GM21515 (cell line): ENCODE measurements at regions not wholly inside any gene's neighbourhood (a gene's known extent, or its start where the extent isn't known, plus 50 kb on each side); places are given as distances from the start of the nearest gene placed in this dataset.
"Not testable (repeated sequence)": the region's sequence is repeated elsewhere in the genome, so short reads cannot be mapped to it uniquely, and the experiment has no call there.

Experiments used
- ATAC-seq: cut with Tn5 transposase; IDR thresholded peaks from one replicate; pipeline ENCODE4 v1.9.1; 2021; ENCODE audit not compliant: unreplicated experiment

GRCh38 chr7:80082213-80082612 is 52.4 kb upstream of the GNAI1 start:
- ATAC-seq: no peak

GRCh38 chr7:80078886-80079285 is 55.7 kb upstream of the GNAI1 start:
- ATAC-seq: no peak

DNA sequence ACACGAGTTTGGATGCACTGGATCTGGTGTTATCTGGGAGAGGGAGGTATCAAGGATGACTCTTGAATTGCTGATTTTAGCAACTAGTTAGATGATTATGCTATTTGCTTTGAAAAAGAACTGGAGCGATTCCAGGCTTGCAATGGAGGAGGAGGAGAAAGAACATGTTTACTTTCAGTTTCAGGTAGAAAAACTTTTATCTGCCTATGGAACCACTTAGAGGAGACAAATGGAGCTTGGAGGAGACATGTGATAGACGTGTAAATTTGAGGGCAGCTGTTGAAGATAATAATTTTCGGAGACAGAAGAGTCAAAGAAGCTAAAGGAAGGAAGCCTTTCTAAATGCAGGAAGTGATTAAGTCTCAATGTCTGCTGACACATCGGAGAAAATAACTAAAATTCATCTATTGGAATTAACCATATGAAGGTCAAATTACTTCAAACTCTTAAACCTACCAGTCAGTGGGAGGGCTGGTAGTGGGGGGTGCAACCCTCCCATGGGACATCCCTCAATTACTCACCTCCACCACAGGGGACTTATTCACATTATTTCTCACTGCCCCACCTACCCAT is 56.4 kb upstream of the GNAI1 start:
- no peak for ATAC-seq

DNA sequence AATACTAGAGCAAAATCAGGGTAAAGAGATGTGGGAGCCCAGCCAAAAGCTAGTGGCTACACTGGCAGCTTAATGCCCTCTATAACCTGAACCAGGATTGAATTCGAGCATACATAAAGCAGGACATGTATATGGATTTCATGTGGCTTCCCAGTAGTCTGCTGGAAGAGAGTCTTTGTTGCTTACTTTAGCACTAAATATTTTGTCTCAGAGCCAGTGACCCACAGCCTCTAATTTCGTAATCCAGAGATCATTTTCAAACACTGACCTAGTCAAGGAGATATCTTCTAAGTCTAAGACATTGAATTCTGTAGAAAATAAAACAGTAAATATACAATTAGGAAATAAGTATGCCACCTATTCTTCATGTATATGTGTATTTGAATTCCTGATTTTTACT is 64.2 kb upstream of the GNAI1 start:
- ATAC-seq: no peak

DNA sequence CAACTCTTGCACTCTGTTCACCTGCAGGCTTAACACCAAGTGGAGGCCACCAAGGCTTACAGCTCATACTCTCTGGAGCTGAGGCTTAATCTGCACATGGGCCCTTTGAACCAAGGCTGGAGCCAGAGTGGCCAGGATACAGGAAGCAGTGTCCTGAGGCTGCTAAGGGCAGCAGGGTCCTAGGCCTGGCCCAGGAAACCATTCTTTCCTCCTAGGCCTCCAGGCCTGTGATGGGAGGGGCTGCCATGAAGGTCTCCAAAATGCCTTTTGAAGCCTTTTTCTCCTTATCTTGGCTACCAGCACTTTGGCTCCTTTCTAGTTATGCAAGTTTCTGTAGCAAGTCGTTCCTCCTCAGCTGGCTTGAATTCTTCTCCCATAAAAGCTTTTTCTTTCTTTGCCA is 68.0 kb upstream of the GNAI1 start:
- no peak for ATAC-seq

DNA sequence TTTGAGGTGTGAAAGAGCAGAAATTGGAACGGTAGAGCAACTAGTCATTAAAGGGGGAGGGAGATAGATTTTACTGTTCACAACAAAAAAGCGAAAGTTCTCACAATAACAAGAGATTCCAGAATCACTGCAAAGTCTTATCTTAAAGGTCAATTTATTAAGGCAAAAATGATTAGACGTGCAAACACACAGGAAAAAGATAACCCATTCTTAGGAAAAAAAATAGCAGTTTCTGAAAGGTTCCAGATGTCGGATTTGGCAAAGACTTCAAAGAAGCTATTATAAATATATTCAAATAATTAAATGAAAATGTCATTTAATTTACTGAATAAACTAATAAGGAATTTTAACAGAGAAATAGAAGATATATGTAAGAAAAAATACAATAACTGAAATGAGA is 70.8 kb upstream of the GNAI1 start:
- ATAC-seq: no peak

- no peak for ATAC-seq
Observed at GRCh38 chr7:80060218-80060806, 74.3 kb upstream of the GNAI1 start.

DNA sequence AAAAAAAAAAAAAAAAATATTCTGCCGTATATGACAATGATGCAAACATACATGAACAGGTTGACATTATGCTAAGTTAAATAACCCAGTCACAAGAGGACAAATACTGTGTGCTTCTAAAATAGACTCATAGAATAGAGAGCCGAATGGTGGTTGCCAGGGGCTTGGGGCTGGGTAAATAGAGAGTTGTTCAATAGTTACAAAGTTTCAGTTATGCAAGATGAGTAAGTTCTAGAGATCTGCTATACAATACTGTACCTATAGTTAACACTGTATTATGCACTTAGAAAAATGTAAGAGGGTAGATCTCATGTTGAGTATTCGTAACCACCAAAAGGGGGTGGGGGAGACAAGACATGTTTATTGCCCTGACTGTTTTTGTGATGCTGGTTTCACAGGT is 77.1 kb upstream of the GNAI1 start:
- ATAC-seq: no peak

- ATAC-seq: no peak
Observed at GRCh38 chr7:80054356-80054755, 80.3 kb upstream of the GNAI1 start.

- no peak for ATAC-seq
Observed at GRCh38 chr7:80053124-80053523, 81.5 kb upstream of the GNAI1 start.

DNA sequence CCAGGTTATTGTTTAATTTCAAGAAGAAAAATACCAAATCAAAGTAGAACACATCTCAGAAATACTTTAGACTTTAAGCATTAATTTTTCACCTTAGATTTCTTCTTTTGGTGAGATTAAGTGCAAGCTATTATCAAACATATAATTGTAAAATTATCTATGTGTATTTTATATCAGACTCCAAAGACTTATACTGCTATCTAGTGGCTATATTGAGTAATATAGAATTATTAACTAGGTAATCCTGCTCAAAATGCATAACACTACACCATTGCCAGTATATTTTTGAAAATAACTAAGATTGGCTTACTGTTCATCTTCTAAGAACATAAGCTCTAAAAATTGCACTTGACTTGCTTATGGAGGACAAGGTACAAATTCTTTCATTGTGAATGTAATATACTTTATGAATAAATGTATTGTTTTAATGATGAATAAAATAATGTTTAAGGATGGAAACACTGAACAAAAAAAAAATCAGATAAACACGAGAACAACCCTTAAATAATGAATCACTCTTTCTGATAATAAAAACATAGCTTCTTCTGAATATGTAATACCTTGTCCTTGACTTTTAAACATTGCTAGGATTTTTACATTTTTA is 86.7 kb upstream of the GNAI1 start:
- ATAC-seq: no peak

GRCh38 chr7:80047032-80047431 is 87.6 kb upstream of the GNAI1 start:
- no peak for ATAC-seq

GRCh38 chr7:80044796-80045195 is 89.8 kb upstream of the GNAI1 start:
- ATAC-seq: no peak

- ATAC-seq: no peak
Observed at GRCh38 chr7:80040752-80041151, 93.9 kb upstream of the GNAI1 start.

- ATAC-seq: no peak
Observed at GRCh38 chr7:80040335-80040734, 94.3 kb upstream of the GNAI1 start.

GRCh38 chr7:80039251-80039884 is 95.3 kb upstream of the GNAI1 start:
- no peak for ATAC-seq

GRCh38 chr7:80037689-80038088 is 96.9 kb upstream of the GNAI1 start:
- ATAC-seq: no peak

GRCh38 chr7:80036107-80036506 is 98.5 kb upstream of the GNAI1 start:
- ATAC-seq: no peak

- ATAC-seq: no peak
Observed at GRCh38 chr7:80028717-80029116, 105.9 kb upstream of the GNAI1 start.

DNA sequence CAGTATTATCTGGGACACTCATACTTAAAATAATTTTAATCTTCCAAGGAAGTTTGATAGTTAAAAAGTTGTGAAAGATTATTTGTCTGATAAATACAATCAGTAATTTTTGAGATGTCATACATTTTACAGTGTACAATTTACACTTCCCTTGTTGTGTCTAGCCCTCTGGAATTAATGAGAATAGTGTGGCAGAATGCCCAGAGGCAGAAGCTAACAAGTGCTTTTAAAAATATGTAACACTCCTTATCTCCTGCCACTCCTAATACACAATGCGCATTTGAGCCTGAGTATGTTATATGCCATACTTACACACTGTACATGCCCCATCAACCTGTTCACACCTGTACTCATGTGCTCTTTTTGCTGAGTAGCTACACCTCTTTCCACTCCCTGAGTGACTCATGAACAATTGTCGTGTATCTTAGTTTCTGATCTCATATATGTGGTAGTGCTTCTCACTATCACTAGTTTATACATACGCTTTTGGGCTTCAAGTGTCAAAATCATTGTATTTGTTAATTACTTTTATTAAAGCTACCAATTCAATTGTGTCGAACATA is 106.9 kb upstream of the GNAI1 start:
- ATAC-seq: no peak

DNA sequence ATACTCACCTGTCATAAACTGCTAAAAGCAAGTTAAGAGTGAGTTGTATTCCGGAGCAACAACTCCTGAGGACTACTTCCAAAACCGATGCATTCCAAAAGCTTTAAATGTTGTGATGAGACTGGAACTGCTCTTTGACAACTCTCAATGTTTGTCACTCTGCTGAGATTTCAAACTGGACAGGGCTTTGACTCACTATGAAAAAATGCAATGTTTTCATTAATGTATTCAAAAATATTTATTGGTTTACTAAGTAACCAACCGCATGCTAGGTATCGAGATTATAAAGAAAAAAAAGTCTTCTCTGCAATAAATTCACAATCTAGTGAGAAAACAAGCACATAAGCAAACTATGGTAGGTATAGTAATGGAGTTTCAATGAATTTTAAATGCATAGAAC is 107.9 kb upstream of the GNAI1 start:
- no peak for ATAC-seq

GRCh38 chr7:80020277-80020676 is 114.4 kb upstream of the GNAI1 start:
- ATAC-seq: not testable (repeated sequence)
